ENCODE measurements at regions not wholly inside any gene's neighbourhood (a gene's known extent, or its start where the extent isn't known, plus 50 kb on each side); places are given as distances from the start of the nearest gene placed in this dataset.

DNA sequence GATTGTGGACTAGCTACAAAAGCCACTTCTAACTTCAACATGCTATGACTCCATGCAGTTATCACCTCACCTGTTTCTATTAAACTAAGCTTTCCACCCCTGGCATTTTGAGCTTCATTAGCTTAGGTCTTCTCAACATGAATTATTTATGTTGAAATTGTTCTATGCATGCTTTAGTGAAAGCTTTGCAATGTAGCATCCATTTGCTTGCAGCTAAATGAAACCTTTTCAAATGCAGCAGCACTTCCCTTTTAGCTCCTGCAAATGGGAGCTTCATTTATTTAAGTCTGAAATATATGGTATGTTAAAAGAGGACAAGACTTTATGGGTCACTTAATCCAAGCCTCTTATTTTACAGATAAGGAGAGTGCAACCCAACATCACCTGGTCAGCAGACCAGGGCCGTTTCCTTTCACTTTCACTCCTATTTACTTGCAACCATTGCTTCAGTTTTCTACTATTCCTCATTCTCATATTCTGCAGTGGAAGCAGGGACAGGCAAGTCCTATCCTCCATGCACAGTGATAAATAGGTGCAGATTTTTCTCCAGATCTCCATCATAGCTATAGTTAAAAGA, 56.4 kb upstream of the SAMSN1 start:
- CTCF ChIA-PET = no interaction called here
- DNase-seq (ENCODE audit: low read depth) = no peak

DNA sequence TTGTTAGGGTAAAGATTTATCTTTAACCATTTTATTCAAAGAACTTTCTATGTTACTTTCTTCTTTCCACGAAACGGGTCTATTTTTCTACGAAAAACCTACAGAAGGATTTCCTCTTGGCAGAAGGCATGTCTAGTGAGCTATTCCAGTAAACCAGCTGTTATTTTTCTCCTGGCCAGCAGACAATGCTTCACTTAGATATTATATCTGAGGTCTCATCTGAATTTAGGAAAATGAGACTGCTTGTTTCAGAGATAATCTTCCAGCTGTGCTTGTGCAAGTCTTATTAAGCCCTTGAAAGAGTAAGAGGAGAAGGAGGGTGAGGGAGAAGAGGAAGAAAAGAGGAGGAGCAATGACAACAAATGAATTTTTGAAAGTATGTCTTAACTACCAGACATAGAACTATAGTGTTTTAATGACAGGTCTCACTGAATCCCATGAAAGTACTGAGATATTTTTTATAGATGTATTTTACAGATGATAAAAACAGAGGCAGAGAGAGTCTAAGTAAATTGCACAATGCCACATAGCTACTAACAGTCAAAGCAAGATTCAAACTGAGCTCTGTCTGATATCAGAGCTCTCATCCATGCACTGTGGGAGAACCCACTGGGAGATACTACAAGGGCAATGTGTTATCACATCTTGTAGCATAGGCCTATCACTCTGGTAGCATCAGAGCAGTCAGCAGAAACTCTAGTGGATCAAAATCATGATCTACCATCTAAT, 54.6 kb upstream of the SAMSN1 start:
- ChIA-PET POLR2A (no interaction called here), CTCF (no interaction called here)
- H3K4me3 ChIP-seq (ENCODE audit: low read depth, low read length) = no peak overlapping the region
- TF ChIP-seq, protein P1, sequence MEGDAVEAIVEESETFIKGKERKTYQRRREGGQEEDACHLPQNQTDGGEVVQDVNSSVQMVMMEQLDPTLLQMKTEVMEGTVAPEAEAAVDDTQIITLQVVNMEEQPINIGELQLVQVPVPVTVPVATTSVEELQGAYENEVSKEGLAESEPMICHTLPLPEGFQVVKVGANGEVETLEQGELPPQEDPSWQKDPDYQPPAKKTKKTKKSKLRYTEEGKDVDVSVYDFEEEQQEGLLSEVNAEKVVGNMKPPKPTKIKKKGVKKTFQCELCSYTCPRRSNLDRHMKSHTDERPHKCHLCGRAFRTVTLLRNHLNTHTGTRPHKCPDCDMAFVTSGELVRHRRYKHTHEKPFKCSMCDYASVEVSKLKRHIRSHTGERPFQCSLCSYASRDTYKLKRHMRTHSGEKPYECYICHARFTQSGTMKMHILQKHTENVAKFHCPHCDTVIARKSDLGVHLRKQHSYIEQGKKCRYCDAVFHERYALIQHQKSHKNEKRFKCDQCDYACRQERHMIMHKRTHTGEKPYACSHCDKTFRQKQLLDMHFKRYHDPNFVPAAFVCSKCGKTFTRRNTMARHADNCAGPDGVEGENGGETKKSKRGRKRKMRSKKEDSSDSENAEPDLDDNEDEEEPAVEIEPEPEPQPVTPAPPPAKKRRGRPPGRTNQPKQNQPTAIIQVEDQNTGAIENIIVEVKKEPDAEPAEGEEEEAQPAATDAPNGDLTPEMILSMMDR (IDR thresholded peaks at IDR 0.05; ENCODE audit: insufficient read depth, low read depth, low read length) = no peak
- H3K27me3 ChIP-seq (ENCODE audit: control insufficient read depth, insufficient read depth, low read length) = no peaks in the 10 kb centered on the region
- no peak for DNase-seq (ENCODE audit: low read depth)
- H3K36me3 ChIP-seq (ENCODE audit: control insufficient read depth, insufficient read depth, low read length) = no peaks in the 10 kb centered on the region

More for the DNA sequence above, 56.4 kb upstream of the SAMSN1 start:
- TF ChIP-seq, protein P1 (IDR thresholded peaks at IDR 0.05; ENCODE audit: insufficient read depth, low read depth, low read length) = no peak
- no peaks in the 10 kb centered on the region for H3K27me3 ChIP-seq (ENCODE audit: control insufficient read depth, insufficient read depth, low read length)
- H3K36me3 ChIP-seq (ENCODE audit: control insufficient read depth, insufficient read depth, low read length) = no peaks in the 10 kb centered on the region
- H3K4me3 ChIP-seq (ENCODE audit: low read depth, low read length) = no peak overlapping the region
- POLR2A ChIA-PET = no interaction called here

DNA sequence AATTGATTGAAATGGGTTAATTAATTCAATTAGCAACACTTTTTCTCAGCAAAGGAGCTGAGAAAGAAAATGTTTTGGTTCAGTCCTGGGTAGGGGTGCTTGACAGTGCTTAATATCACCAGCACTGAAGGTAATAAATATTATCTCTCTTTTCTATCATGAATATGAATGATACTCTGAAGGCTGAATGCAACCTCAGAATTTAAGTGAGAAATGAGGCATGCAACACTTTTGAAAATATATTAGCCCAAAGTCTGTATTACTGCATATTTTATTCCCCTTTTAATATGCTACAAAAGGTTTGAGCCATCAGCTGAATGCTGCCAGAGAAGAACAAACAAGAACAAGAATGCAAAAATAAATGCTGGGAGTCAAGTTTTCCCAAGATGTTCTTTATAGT, 52.0 kb upstream of the SAMSN1 start:
- TF ChIP-seq, protein P1 (IDR thresholded peaks at IDR 0.05; ENCODE audit: insufficient read depth, low read depth, low read length) = no peak
- no peak for DNase-seq (ENCODE audit: low read depth)
- H3K27me3 ChIP-seq (ENCODE audit: control insufficient read depth, insufficient read depth, low read length) = no peaks in the 10 kb centered on the region
- no peak overlapping the region for H3K4me3 ChIP-seq (ENCODE audit: low read depth, low read length)
- no peaks in the 10 kb centered on the region for H3K36me3 ChIP-seq (ENCODE audit: control insufficient read depth, insufficient read depth, low read length)
- CTCF ChIA-PET = interaction anchor here (1.3 kb wide), 1 partner anchor 187 kb away, joined by 3 read pairs; no protein-coding TSS in a partner anchor
- POLR2A ChIA-PET = no interaction called here
